NT2/D1 (cell line): ENCODE measurements at regions not wholly inside any gene's neighbourhood (a gene's known extent, or its start where the extent isn't known, plus 50 kb on each side); places are given as distances from the start of the nearest gene placed in this dataset.

Experiments used
- DNase-seq: peaks from one replicate; pipeline ENCODE4 v3.0.0-alpha.2; 2011; ENCODE audit warnings: low read depth, low spot score
- H3K27me3 ChIP-seq: 2 replicates; pipeline ENCODE4 v1.6.0; 2011; ENCODE audit warnings: mild to moderate bottlenecking; ENCODE audit not compliant: insufficient read length, insufficient read depth
- H3K36me3 ChIP-seq: 2 replicates; pipeline ENCODE4 v1.6.1; 2011; ENCODE audit warnings: mild to moderate bottlenecking, low read length, mixed read lengths; ENCODE audit not compliant: insufficient read depth, insufficient read length
- H3K4me1 ChIP-seq: 2 replicates; pipeline ENCODE4 v1.5.1; 2011; ENCODE audit not compliant: insufficient read depth, insufficient read length
- H3K4me3 ChIP-seq: 2 replicates; pipeline ENCODE4 v1.5.1; 2011; ENCODE audit warnings: low read depth; ENCODE audit not compliant: insufficient read length
- H3K9ac ChIP-seq: 2 replicates; pipeline ENCODE4 v1.6.0; 2011; ENCODE audit warnings: low read depth; ENCODE audit not compliant: insufficient read length
- H3K9me3 ChIP-seq: 2 replicates; pipeline ENCODE4 v1.5.1; 2011; ENCODE audit warnings: mild to moderate bottlenecking, low read length; ENCODE audit not compliant: insufficient read depth
- SUZ12 ChIP-seq: IDR thresholded peaks from 2 replicates; pipeline ENCODE4 v1.6.1; 2011; ENCODE audit not compliant: insufficient read length, insufficient read depth; ENCODE audit errors: extremely low read depth
- YY1 ChIP-seq: IDR thresholded peaks from 2 replicates; pipeline ENCODE4 v1.6.1; 2011; ENCODE audit not compliant: insufficient read length, insufficient read depth
- ZNF274 ChIP-seq: IDR thresholded peaks from 2 replicates; pipeline ENCODE4 v1.6.1; 2011; ENCODE audit warnings: mild to moderate bottlenecking, low read depth, low read length

- Histone ChIP-seq H3K9ac (no peak overlapping the region), H3K4me1 (no peaks in the 10 kb centered on the region), H3K4me3 (no peak overlapping the region), H3K9me3 (no peaks in the 10 kb centered on the region), H3K36me3 (no peaks in the 10 kb centered on the region), H3K27me3 (no peaks in the 10 kb centered on the region)
- DNase-seq: no peak
- TF ChIP-seq SUZ12 (no peak), ZNF274 (no peak)
Measured at GRCh38 chr12:131609762-131610161, 101.1 kb upstream of the SFSWAP start.

- TF ChIP-seq YY1 (no peak), SUZ12 (no peak), ZNF274 (no peak)
- Histone ChIP-seq H3K9me3 (no peaks in the 10 kb centered on the region), H3K4me1 (no peaks in the 10 kb centered on the region), H3K27me3 (no peaks in the 10 kb centered on the region), H3K36me3 (no peaks in the 10 kb centered on the region), H3K4me3 (no peak overlapping the region), H3K9ac (no peak overlapping the region)
- DNase-seq: no peak
Measured at GRCh38 chr12:131610181-131610580, 100.7 kb upstream of the SFSWAP start.

GRCh38 chr12:131610891-131611290 lies 100.0 kb upstream of the SFSWAP start:
- H3K27me3 ChIP-seq: no peaks in the 10 kb centered on the region
- DNase-seq: no peak
- no peak overlapping the region for H3K4me3 ChIP-seq
- H3K9me3 ChIP-seq: no peaks in the 10 kb centered on the region
- H3K9ac ChIP-seq: no peak overlapping the region
- no peaks in the 10 kb centered on the region for H3K36me3 ChIP-seq
- H3K4me1 ChIP-seq: peaks cover 3% of the 10 kb centered on the region
- TF ChIP-seq SUZ12: no peak
- TF ChIP-seq YY1: no peak
- TF ChIP-seq ZNF274: no peak

- TF ChIP-seq YY1: no peak
- no peak for TF ChIP-seq SUZ12
- no peak for TF ChIP-seq ZNF274
- Histone ChIP-seq H3K4me3 (no peak overlapping the region), H3K27me3 (no peaks in the 10 kb centered on the region), H3K4me1 (peaks cover 3% of the 10 kb centered on the region), H3K9me3 (no peaks in the 10 kb centered on the region), H3K36me3 (no peaks in the 10 kb centered on the region), H3K9ac (no peak overlapping the region)
- DNase-seq: no peak
Measured at GRCh38 chr12:131611416-131612091, 99.3 kb upstream of the SFSWAP start.

- no peaks in the 10 kb centered on the region for H3K36me3 ChIP-seq
- TF ChIP-seq SUZ12 (no peak), ZNF274 (no peak), YY1 (no peak)
- no peaks in the 10 kb centered on the region for H3K9me3 ChIP-seq
- no peak for DNase-seq
- H3K4me3 ChIP-seq: no peak overlapping the region
- H3K27me3 ChIP-seq: no peaks in the 10 kb centered on the region
- H3K9ac ChIP-seq: no peak overlapping the region
- peaks cover 3% of the 10 kb centered on the region for H3K4me1 ChIP-seq
Measured at GRCh38 chr12:131612092-131612755, 98.7 kb upstream of the SFSWAP start.

- no peak overlapping the region for H3K9ac ChIP-seq
- H3K4me3 ChIP-seq: no peak overlapping the region
- H3K27me3 ChIP-seq: no peaks in the 10 kb centered on the region
- peaks cover 3% of the 10 kb centered on the region for H3K4me1 ChIP-seq
- H3K36me3 ChIP-seq: no peaks in the 10 kb centered on the region
- H3K9me3 ChIP-seq: no peaks in the 10 kb centered on the region
- TF ChIP-seq SUZ12 (no peak), YY1 (no peak), ZNF274 (no peak)
- DNase-seq: no peak
Measured at GRCh38 chr12:131613186-131613585, 97.7 kb upstream of the SFSWAP start.

- H3K9me3 ChIP-seq: no peaks in the 10 kb centered on the region
- no peak overlapping the region for H3K4me3 ChIP-seq
- H3K4me1 ChIP-seq: peaks cover 3% of the 10 kb centered on the region
- no peak overlapping the region for H3K9ac ChIP-seq
- TF ChIP-seq ZNF274 (no peak), SUZ12 (no peak), YY1 (no peak)
- DNase-seq: no peak
- H3K27me3 ChIP-seq: no peaks in the 10 kb centered on the region
- H3K36me3 ChIP-seq: no peaks in the 10 kb centered on the region
Measured at GRCh38 chr12:131613678-131614077, 97.2 kb upstream of the SFSWAP start.
